ENCODE measurements at regions not wholly inside any gene's neighbourhood (a gene's known extent, or its start where the extent isn't known, plus 50 kb on each side); places are given as distances from the start of the nearest gene placed in this dataset.

- H3K36me3 ChIP-seq (ENCODE audit: control insufficient read depth, insufficient read depth, low read length, severe bottlenecking), result no peaks in the 10 kb centered on the region
- peaks cover 27% of the 10 kb centered on the region for H3K4me1 ChIP-seq (ENCODE audit: control insufficient read depth, insufficient read depth, low read length)
- no peak overlapping the region for H3K9ac ChIP-seq (ENCODE audit: low read length)
- DNase-seq (ENCODE audit: low read depth), result no peak
- H3K4me3 ChIP-seq (ENCODE audit: low read length), result no peak overlapping the region
- no peaks in the 10 kb centered on the region for H3K9me3 ChIP-seq (ENCODE audit: control insufficient read depth, low read length)
- H3K27me3 ChIP-seq (replicated peaks; ENCODE audit: control insufficient read depth, insufficient read depth, low read length), result no peaks in the 10 kb centered on the region
Measured at GRCh38 chr3:187971629-187972028, 182.3 kb upstream of the LPP start.

- Histone ChIP-seq H3K9ac (ENCODE audit: low read length) (no peak overlapping the region), H3K9me3 (ENCODE audit: control insufficient read depth, low read length) (no peaks in the 10 kb centered on the region), H3K27me3 (replicated peaks; ENCODE audit: control insufficient read depth, insufficient read depth, low read length) (no peaks in the 10 kb centered on the region), H3K4me3 (ENCODE audit: low read length) (no peak overlapping the region), H3K36me3 (ENCODE audit: control insufficient read depth, insufficient read depth, low read length, severe bottlenecking) (no peaks in the 10 kb centered on the region), H3K4me1 (ENCODE audit: control insufficient read depth, insufficient read depth, low read length) (peaks cover 27% of the 10 kb centered on the region)
- no peak for DNase-seq (ENCODE audit: low read depth)
Measured at GRCh38 chr3:187972454-187972853, 181.5 kb upstream of the LPP start.

DNA sequence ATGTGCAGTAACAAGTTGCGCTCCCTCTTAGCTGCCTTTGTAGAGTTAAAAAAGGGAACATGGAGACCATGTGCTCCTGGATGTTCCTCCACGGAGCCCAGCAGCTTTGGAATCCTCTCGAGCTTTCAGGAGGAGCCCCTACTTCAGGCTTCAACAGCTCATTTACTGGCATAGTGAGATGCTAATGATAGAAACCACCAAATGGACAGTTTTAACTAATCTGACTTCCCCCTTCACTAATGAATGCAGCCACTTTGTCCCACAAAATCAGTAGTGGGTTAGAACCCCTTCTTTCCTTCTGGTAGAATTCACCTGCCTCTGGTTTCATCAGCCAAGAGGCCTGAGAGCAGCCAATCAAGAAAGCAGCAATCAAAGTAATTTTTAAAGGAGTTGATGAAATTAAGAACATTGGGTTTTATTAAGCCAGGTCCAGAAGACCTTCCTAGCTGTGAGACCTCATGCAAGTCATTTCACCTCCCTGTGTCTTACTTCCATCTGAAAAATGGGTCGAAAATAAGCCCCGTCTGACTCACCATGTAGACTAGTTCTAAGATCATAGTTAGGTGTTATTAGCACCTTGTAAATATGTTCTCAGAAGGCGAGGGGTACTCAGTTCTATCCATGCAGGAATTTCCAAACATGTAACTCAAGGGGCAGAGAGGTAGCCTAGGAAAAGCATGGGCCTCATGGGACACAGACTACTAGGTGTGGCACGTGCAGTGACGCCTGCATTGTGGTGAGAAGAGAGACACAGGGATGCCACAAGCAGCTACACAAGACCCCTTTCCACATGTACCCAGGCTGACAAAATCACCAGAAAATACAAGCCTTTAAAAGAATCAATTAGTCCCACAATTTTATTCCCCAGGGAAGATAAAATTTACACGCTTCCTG is 179.7 kb upstream of the LPP start:
- H3K4me3 ChIP-seq (ENCODE audit: low read length), result no peak overlapping the region
- no peaks in the 10 kb centered on the region for H3K27me3 ChIP-seq (replicated peaks; ENCODE audit: control insufficient read depth, insufficient read depth, low read length)
- no peak overlapping the region for H3K9ac ChIP-seq (ENCODE audit: low read length)
- H3K4me1 ChIP-seq (ENCODE audit: control insufficient read depth, insufficient read depth, low read length), result peaks cover 13% of the 10 kb centered on the region
- no peaks in the 10 kb centered on the region for H3K9me3 ChIP-seq (ENCODE audit: control insufficient read depth, low read length)
- no peak for DNase-seq (ENCODE audit: low read depth)
- no peaks in the 10 kb centered on the region for H3K36me3 ChIP-seq (ENCODE audit: control insufficient read depth, insufficient read depth, low read length, severe bottlenecking)

DNA sequence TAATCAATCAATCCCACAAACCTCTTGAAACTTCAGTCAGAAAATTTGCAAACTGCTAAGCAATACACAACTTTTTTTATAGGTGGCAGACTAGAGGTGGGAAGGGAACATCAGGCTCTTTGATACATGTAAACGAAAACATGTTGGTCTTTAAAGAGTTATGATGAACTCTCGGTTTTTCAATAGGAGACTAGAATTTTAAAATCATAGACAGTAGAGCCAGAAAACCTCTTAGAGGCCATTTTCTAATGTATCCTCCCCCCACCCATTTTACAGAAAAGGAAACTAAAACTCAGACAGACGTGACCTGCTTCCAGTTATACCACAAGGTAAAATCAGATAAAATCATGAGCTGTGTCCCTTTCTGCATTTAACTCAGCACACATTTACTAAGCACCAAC is 179.1 kb upstream of the LPP start:
- DNase-seq (ENCODE audit: low read depth), result no peak
- Histone ChIP-seq H3K4me3 (ENCODE audit: low read length) (no peak overlapping the region), H3K4me1 (ENCODE audit: control insufficient read depth, insufficient read depth, low read length) (peaks cover 11% of the 10 kb centered on the region), H3K9me3 (ENCODE audit: control insufficient read depth, low read length) (no peaks in the 10 kb centered on the region), H3K27me3 (replicated peaks; ENCODE audit: control insufficient read depth, insufficient read depth, low read length) (no peaks in the 10 kb centered on the region), H3K9ac (ENCODE audit: low read length) (no peak overlapping the region), H3K36me3 (ENCODE audit: control insufficient read depth, insufficient read depth, low read length, severe bottlenecking) (no peaks in the 10 kb centered on the region)

DNA sequence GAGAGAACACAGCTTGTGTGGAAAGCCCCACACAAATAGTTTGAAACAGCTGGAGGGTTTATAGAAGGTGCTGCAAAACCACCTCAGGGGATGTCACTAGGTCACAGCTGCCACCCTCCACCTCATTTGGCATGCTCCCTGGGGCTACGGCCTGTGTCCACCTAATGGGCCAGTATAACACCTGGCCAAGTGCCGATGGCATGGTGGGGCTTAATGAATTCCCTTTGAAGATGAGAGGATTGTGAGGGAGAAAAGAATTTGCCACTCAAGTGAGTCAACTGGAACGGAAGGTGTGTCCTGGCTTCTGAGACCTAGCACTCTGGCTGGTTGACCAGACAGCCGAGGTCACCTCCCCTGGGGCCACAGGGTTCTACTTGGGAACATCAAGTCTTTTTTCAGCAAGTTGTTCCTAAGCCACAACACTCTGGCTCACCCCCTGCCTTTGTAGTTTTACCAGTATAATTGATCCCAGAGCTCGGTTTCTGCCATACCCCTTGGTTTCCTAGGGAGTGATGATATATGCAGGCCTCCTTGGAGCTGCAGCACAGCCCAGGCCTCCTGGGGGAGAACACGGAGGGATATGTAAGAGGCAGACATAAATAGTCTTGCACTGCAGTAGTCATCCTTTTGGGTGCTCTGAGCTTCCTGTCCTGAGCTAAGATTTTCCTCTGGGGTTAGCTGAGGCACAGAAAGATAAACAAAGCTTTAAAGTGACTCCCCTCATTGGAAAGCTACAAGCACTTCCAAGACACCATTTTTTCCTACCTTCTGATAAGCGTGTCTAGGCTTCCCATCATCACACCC is 178.2 kb upstream of the LPP start:
- Histone ChIP-seq H3K27me3 (replicated peaks; ENCODE audit: control insufficient read depth, insufficient read depth, low read length) (no peaks in the 10 kb centered on the region), H3K9ac (ENCODE audit: low read length) (no peak overlapping the region), H3K9me3 (ENCODE audit: control insufficient read depth, low read length) (no peaks in the 10 kb centered on the region), H3K4me1 (ENCODE audit: control insufficient read depth, insufficient read depth, low read length) (peaks cover 11% of the 10 kb centered on the region), H3K4me3 (ENCODE audit: low read length) (no peak overlapping the region), H3K36me3 (ENCODE audit: control insufficient read depth, insufficient read depth, low read length, severe bottlenecking) (no peaks in the 10 kb centered on the region)
- no peak for DNase-seq (ENCODE audit: low read depth)

DNA sequence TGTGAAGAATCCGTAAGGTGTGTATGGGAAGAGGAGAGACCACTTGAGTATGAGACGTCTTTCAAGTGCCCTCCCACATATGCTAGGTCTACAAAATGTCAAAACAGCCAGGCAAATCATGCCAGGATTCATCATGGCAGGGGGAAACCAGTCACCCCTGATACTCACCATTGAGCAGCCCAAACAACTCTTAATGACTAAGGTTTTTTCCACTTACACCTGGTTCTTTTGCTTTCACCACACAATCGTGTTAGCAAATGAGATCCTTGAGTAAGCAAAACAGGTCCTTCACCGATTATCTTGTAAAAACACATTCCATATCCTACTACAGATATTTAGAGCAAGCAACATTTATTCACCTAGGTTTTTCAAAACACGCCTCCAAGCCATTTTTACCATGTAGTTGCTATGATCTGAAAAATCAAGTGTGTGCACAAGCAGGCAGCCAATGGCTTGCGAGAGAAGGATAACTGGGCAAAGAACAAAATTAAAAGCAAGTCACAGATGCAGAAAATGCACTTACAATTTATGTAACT is 177.5 kb upstream of the LPP start:
- no peaks in the 10 kb centered on the region for H3K36me3 ChIP-seq (ENCODE audit: control insufficient read depth, insufficient read depth, low read length, severe bottlenecking)
- no peak overlapping the region for H3K9ac ChIP-seq (ENCODE audit: low read length)
- no peaks in the 10 kb centered on the region for H3K27me3 ChIP-seq (replicated peaks; ENCODE audit: control insufficient read depth, insufficient read depth, low read length)
- no peak for DNase-seq (ENCODE audit: low read depth)
- H3K4me3 ChIP-seq (ENCODE audit: low read length), result no peak overlapping the region
- H3K4me1 ChIP-seq (ENCODE audit: control insufficient read depth, insufficient read depth, low read length), result peaks cover 11% of the 10 kb centered on the region
- H3K9me3 ChIP-seq (ENCODE audit: control insufficient read depth, low read length), result no peaks in the 10 kb centered on the region

GRCh38 chr3:187977659-187978058 is 176.3 kb upstream of the LPP start:
- H3K4me1 ChIP-seq (ENCODE audit: control insufficient read depth, insufficient read depth, low read length), result peaks cover 11% of the 10 kb centered on the region
- no peak for DNase-seq (ENCODE audit: low read depth)
- no peak overlapping the region for H3K4me3 ChIP-seq (ENCODE audit: low read length)
- no peak overlapping the region for H3K9ac ChIP-seq (ENCODE audit: low read length)
- no peaks in the 10 kb centered on the region for H3K27me3 ChIP-seq (replicated peaks; ENCODE audit: control insufficient read depth, insufficient read depth, low read length)
- no peaks in the 10 kb centered on the region for H3K9me3 ChIP-seq (ENCODE audit: control insufficient read depth, low read length)
- no peaks in the 10 kb centered on the region for H3K36me3 ChIP-seq (ENCODE audit: control insufficient read depth, insufficient read depth, low read length, severe bottlenecking)

GRCh38 chr3:187978433-187979011 is 175.4 kb upstream of the LPP start:
- H3K36me3 ChIP-seq (ENCODE audit: control insufficient read depth, insufficient read depth, low read length, severe bottlenecking), result no peaks in the 10 kb centered on the region
- no peaks in the 10 kb centered on the region for H3K27me3 ChIP-seq (replicated peaks; ENCODE audit: control insufficient read depth, insufficient read depth, low read length)
- no peak for DNase-seq (ENCODE audit: low read depth)
- no peaks in the 10 kb centered on the region for H3K9me3 ChIP-seq (ENCODE audit: control insufficient read depth, low read length)
- H3K9ac ChIP-seq (ENCODE audit: low read length), result no peak overlapping the region
- peaks cover 13% of the 10 kb centered on the region for H3K4me1 ChIP-seq (ENCODE audit: control insufficient read depth, insufficient read depth, low read length)
- H3K4me3 ChIP-seq (ENCODE audit: low read length), result no peak overlapping the region

DNA sequence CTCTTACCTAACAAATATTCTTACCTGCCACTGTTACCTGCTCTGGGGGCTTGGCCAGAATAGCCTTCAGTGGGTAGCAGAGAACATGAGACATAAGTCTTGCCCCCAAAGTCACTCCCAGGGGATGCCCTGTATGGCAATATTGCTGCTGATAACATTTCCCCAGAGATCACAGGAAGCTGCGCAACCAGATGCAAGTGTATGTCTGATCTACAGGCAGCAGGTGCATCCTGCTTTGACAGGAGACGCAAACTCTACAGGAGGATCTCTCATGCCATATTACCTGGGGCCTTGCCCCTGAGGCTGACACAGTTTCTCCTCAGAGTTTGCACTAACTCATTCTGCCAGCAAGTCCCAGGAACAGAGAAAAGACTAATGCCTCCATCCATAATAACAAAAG is 174.4 kb upstream of the LPP start:
- Histone ChIP-seq H3K9me3 (ENCODE audit: control insufficient read depth, low read length) (no peaks in the 10 kb centered on the region), H3K27me3 (replicated peaks; ENCODE audit: control insufficient read depth, insufficient read depth, low read length) (no peaks in the 10 kb centered on the region), H3K4me1 (ENCODE audit: control insufficient read depth, insufficient read depth, low read length) (peaks cover 17% of the 10 kb centered on the region), H3K36me3 (ENCODE audit: control insufficient read depth, insufficient read depth, low read length, severe bottlenecking) (no peaks in the 10 kb centered on the region), H3K4me3 (ENCODE audit: low read length) (no peak overlapping the region), H3K9ac (ENCODE audit: low read length) (no peak overlapping the region)
- no peak for DNase-seq (ENCODE audit: low read depth)

- H3K27me3 ChIP-seq (replicated peaks; ENCODE audit: control insufficient read depth, insufficient read depth, low read length), result no peaks in the 10 kb centered on the region
- no peaks in the 10 kb centered on the region for H3K36me3 ChIP-seq (ENCODE audit: control insufficient read depth, insufficient read depth, low read length, severe bottlenecking)
- H3K9me3 ChIP-seq (ENCODE audit: control insufficient read depth, low read length), result no peaks in the 10 kb centered on the region
- no peak for DNase-seq (ENCODE audit: low read depth)
- no peak overlapping the region for H3K4me3 ChIP-seq (ENCODE audit: low read length)
- peaks cover 14% of the 10 kb centered on the region for H3K4me1 ChIP-seq (ENCODE audit: control insufficient read depth, insufficient read depth, low read length)
- H3K9ac ChIP-seq (ENCODE audit: low read length), result no peak overlapping the region
Measured at GRCh38 chr3:187980861-187981260, 173.1 kb upstream of the LPP start.

GRCh38 chr3:187982142-187982541 is 171.8 kb upstream of the LPP start:
- Histone ChIP-seq H3K4me3 (ENCODE audit: low read length) (no peak overlapping the region), H3K4me1 (ENCODE audit: control insufficient read depth, insufficient read depth, low read length) (peaks cover 19% of the 10 kb centered on the region), H3K27me3 (replicated peaks; ENCODE audit: control insufficient read depth, insufficient read depth, low read length) (no peaks in the 10 kb centered on the region), H3K36me3 (ENCODE audit: control insufficient read depth, insufficient read depth, low read length, severe bottlenecking) (no peaks in the 10 kb centered on the region), H3K9ac (ENCODE audit: low read length) (no peak overlapping the region), H3K9me3 (ENCODE audit: control insufficient read depth, low read length) (no peaks in the 10 kb centered on the region)
- no peak for DNase-seq (ENCODE audit: low read depth)
